Epithelial cell of proximal tubule (primary cell): ENCODE measurements at regions not wholly inside any gene's neighbourhood (a gene's known extent, or its start where the extent isn't known, plus 50 kb on each side); places are given as distances from the start of the nearest gene placed in this dataset.

Source experiments
- DNase-seq: peaks from one replicate; pipeline ENCODE4 v3.0.0-alpha.2; 2011; ENCODE audit warnings: low read depth
- H3K4me3 ChIP-seq: 2 replicates; pipeline ENCODE4 v1.5.1; 2011; ENCODE audit warnings: low read depth, mild to moderate bottlenecking, low read length
- CTCF ChIP-seq: conservative IDR thresholded peaks from 2 replicates; pipeline ENCODE4 v1.5.1; 2012; ENCODE audit warnings: low read depth, mild to moderate bottlenecking, low read length

DNA sequence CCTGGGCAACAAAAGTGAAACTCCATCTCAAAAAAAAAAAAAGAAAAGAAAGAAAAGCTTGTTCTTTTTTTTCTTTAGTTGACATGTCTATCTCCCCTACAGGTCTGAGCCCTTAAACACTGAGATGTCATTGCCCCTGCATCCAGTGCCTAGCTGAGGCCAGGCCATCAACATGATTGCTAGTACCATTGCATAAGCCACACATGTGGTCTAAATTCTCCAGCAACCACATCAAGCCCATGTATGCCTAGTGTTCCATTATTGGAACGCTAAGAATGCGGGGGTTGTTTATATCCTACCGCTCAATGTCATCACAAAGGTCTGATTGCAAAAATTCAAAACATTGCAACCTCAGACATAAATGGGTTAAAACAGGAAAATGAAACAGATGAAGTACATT is 62.7 kb downstream of the NPTX2 start:
- H3K4me3 ChIP-seq = no peak overlapping the region
- DNase-seq = no peak
- no peak for TF ChIP-seq CTCF

DNA sequence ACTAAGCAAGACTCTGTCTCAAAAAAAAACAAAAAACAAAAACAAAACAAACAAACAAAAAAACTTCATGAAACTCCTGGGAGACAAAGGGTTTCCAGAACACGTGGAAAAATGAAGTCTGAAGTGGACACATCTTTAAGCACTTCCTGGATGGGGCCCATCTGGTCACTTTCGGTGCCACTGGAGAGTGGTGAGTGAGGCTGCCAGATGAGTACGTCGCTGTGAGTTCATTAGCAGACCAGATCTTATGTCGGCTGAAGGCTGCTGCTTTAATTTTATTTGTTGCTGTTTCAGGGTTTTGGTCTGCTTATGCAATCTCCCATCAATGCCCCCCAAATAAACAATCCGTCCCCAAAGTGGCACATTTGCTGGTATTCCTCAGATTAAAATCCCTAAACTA is 64.4 kb downstream of the NPTX2 start:
- H3K4me3 ChIP-seq = no peak overlapping the region
- no peak for DNase-seq
- TF ChIP-seq CTCF = no peak

DNA sequence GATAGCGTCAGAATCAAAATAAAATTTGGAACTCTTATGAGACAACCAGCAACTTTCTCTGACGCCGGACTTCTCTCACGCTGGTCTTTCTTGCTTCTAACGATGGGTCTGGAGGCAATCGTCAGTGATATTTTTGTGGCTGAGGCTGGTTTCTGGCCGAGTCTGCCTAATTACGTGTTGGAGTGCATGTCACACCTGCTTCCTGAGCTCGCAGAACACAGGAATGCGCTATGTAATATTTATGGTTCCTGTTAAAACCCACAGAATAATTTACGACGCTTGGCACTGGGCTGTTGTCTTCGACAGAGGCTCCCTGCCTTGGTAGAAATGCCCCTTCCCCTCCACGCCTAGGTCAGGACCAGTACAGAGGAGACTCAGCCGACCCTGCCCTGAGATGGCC is 64.9 kb downstream of the NPTX2 start:
- no peak for TF ChIP-seq CTCF
- no peak for DNase-seq
- H3K4me3 ChIP-seq = no peak overlapping the region

DNA sequence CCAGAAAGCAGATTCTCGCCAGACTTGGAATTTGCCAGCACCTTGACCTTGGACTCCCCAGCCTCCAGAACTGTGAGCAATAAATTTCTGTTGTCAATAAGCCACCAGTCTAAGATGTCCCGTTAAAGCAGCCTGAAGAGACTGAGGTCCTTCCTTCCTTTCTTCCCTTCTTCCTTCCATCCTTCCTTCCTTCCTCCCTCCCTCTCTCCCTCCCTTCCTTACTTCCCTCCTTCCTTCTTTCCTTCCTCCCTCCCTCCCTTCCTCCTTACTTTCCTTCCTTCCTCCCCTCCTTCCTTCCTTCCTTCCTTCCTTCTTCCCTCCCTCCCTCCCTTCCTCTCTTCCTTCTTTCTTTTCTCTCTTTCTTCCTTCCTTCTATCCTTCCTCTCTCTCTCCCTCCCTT is 66.4 kb downstream of the NPTX2 start:
- no peak for DNase-seq
- no peak for TF ChIP-seq CTCF
- H3K4me3 ChIP-seq = no peak overlapping the region

DNA sequence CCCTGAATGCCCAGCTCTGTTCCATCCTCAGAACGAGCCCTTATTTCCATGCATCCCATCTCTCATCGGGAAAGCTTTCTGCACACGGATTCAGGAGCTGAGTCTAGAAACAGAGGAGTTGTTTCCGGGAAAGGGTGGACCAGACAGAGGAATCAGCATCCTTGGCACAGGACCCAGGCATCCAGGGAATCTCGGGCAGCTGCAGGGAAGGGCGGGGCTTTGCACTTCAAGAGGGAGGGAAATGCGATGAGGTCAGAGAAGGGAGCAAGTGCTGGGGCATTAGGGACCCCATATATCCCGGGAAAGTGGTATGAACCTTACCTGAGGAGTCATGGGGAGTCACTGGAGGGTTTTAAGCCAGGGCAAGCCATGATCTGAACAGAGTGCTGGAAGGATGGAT is 68.5 kb downstream of the NPTX2 start:
- H3K4me3 ChIP-seq = no peak overlapping the region
- TF ChIP-seq CTCF = no peak
- no peak for DNase-seq

GRCh38 chr7:98686466-98687080 is 69.5 kb downstream of the NPTX2 start:
- DNase-seq = no peak
- H3K4me3 ChIP-seq = no peak overlapping the region
- TF ChIP-seq CTCF = no peak

DNA sequence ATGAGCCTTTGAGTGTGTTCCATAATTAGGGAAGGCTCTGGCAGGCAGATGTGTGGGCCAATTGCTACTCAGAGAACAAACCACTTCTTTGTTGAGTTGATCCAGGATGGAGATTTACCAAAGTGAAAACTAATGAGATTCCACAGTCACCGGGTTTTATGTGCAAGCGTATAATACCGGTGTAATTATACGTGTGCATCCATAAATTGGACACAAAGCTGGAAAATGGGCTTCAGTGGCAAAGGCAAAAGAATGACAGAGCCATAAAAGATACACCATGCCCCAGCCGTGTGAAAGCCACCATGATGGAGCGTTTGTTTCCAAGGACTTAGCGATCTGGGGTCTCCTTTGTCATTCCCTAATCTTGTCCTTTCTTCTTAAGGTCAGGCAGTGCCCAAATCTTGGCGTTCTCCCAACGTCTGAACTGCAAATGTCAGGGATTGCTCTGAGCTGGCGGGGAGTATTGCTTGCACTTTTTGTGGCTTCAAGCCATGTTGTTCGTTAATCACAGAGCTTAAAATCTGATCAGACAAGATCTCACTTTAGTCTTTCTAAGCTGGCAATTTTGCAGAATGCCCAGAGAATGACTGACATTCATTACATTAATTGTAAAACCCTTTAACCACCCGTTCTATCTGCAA is 70.1 kb downstream of the NPTX2 start:
- H3K4me3 ChIP-seq = no peak overlapping the region
- DNase-seq = no peak
- TF ChIP-seq CTCF = no peak
